HL-60/S4 (cell line): ENCODE measurements at regions not wholly inside any gene's neighbourhood (a gene's known extent, or its start where the extent isn't known, plus 50 kb on each side); places are given as distances from the start of the nearest gene placed in this dataset.

ENCODE experiments used
- in situ Hi-C: fragments of 300-500 bp; cut with MboI; formaldehyde crosslinking; loops from 2 replicates; pipeline ENCODE4 v1.14.3; 2022; ENCODE audit warnings: low sequenced_read_pairs

- in situ Hi-C loops: no loop called here
Measured at GRCh38 chr18:38948436-38948835, 1382.8 kb upstream of the CELF4 start.

DNA sequence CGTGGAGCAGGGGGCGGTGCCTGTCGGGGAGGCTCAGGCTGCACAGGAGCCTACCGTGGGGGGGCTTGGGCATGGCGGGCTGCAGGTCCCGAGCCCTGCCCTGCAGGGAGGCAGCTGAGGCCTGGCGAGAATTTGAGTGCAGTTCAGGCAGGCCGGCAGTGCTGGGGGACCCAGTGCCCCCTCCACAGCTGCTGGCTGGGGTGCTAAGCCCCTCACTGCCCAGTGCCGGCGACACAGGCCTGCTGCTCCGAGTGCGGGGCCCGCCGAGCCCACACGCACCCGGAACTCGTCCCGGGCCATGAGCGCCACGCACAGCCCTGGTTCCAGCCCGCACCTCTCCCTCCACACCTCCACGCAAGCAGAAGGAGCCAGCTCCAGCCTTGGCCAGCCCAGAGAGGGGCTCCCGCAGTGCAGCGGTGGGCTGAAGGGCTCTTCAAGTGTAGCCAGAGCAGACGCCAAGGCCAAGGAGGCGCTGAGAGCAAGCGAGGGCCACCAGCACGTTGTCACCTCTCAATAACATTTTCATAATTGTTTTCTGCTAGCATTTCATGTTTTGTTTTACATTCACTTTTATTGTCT is 1378.9 kb upstream of the CELF4 start:
- in situ Hi-C loops: no loop called here

GRCh38 chr18:38941711-38942561 is 1376.3 kb upstream of the CELF4 start:
- in situ Hi-C loops: no loop called here

GRCh38 chr18:38940863-38941531 is 1375.4 kb upstream of the CELF4 start:
- in situ Hi-C loops: no loop called here

DNA sequence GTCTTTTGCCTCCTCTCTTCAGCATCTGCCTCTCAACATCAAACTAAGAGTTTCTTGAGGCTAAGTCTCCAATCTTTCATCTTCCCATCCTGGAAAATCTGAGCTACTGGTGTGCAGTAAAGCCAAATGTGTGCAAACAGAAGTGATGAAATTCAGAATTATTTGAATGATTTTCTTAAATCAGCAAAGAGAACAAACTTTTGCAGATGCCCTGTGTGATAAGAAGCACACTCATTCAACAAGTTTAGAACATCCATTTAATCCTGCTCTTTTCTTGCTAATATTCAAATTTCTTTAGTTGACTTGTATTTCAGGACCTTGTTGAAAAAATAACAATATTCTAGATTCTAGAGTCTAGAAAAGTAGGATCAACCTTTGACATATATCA is 1374.9 kb upstream of the CELF4 start:
- in situ Hi-C loops: no loop called here

- in situ Hi-C loops: no loop called here
Measured at GRCh38 chr18:38933910-38934510, 1368.4 kb upstream of the CELF4 start.

DNA sequence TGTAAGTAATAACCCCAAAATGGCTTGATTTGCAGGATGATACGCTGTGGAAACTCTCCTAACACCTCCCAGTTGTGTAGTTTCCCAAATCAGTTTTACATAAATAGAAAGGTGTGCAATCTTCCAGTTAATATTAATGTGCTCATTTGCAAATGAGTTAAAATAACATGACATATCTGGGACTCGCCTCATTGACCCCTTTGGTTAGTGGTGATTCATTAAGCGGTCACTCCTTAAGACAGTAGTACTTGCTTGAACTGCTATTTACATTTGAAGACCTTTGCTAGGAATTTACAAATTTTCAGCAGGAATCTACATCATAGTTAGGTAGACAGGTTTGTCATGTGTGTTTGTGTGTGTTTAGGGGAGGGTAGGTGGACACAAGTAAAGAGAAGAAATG is 1367.7 kb upstream of the CELF4 start:
- in situ Hi-C loops: no loop called here

DNA sequence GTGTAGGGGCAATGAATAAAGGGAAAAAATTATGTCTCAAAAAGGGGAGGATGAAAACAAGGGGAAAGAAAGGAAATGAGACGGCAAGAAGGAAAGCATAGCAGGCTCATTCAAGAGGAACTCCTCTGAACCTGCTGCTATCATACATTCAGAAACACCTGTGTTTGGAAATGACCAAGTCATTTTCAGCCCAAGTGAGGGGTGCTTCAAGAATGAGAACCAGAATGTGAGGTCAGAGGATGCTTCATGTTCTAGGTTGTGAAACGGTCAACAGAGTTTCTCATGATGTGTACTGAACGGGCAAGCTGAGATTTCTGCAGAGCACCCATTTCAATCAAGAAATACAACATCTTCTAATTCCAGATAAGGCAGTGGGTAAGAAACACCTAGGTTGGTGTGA is 1367.2 kb upstream of the CELF4 start:
- in situ Hi-C loops: no loop called here

- in situ Hi-C loops: no loop called here
Measured at GRCh38 chr18:38931754-38932050, 1366.1 kb upstream of the CELF4 start.

- in situ Hi-C loops: no loop called here
Measured at GRCh38 chr18:38930881-38931753, 1365.5 kb upstream of the CELF4 start.

DNA sequence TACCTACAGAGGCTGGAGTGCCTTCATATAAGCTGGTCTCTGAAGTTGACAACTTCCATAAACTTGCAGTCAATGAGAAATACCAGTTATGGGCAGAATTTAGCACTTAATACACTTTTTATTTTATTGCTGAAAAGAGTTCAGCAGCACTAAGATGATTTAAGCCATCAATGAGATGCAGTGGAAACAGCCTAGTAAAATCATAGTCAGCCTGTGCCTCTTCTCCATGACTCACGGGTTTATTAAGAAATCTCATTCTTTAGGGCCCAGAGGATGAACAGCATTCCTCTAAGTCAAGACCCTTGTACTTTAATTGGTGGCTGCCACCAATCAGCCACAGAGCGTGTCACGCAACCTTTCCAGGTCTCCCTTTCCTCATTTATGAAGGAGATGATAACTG is 1357.9 kb upstream of the CELF4 start:
- in situ Hi-C loops: no loop called here

GRCh38 chr18:38923126-38923525 is 1357.5 kb upstream of the CELF4 start:
- in situ Hi-C loops: no loop called here

DNA sequence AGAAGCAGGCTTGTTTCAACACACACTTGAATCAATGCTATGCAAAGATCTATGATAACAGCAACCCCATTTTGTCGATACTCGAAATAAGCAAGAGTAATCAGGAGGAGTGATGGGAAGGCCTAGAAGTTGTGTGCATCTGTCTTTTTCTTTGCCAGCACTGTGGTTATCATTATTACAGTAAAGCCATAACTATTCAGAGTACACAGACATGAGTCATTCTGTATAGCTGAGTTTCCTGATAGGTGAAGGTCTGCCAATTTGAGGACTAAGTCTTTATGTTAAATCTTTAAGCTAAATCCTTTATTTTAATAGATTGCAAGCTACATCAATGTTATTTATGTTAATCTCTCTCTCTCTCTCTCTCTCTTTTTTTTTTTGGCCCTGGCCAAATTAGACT is 1344.4 kb upstream of the CELF4 start:
- in situ Hi-C loops: no loop called here

GRCh38 chr18:38902796-38903195 is 1337.2 kb upstream of the CELF4 start:
- in situ Hi-C loops: no loop called here

DNA sequence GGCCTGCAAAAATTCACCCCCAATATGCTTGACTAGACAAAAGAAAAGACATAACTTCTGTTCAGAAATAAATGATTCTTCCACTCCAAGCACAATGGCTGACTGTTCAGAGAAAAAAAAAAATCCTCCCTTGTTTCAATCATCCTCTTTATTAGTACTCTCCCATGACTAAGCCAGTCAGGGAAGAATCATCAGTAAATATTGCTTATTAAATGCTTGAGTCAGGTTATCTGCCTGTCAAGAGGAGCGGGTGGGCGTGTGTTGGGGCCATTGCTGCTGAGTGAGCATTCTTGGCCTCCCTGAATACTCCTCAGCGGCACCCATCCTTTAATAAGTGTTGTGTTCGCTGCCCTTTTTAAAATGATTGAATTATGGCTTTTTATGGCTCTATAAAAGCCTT is 1334.8 kb upstream of the CELF4 start:
- in situ Hi-C loops: no loop called here

DNA sequence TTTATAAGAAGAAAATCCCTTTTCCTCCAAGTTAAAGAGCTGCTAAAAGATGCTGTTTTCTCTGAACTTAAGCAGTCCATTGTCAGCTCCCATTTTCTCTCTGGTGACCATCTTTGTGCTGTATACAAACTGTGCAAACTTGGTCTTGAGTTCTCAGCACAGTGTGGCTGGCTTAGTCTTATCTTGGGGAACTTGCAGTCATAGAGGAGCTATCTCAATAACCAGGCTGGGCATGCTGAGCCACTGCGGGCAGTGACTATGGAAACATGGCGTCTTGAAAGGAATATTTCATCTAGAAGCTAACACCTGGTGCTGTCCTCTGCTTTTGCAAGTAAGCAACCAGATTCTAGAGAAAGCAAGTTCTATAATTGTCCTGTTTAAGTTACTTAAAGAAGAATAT is 1334.4 kb upstream of the CELF4 start:
- in situ Hi-C loops: no loop called here

DNA sequence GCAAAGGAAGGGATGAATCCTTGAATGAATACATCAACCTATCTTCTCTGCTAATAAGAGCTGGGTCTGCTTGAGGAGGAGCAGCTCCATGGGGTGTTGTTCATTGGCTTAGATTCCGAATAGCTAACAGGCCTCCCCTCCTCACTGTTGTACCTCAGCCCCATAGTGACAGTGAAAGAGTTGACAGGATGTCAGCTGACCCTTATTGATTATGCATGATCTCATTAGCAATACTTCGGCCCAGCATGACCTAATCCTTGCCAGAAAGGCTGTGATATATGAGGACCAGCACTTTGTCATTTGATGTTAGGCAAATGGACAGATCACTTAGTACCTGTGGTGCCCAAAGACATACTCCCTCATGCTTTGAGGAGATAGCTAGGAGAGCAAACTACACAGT is 1333.7 kb upstream of the CELF4 start:
- in situ Hi-C loops: no loop called here

DNA sequence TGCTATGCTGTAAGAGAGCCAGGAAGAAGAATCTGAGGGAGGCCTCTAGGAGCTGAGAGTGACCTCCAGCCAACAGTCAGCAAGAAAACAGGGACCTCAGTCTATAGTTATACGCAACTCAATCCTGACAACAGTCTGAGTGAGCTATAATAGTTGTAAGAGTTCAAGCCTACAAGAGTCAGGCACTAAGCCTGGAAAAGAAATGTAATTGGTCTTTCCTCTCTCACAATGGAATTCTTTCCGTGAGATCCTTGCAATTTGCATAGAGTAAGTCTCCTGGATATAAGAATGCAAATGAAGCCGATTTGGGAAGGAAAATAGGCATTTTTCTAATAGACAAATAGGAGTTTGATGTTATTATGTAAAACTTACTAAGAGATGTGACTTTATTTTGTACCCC is 1332.6 kb upstream of the CELF4 start:
- in situ Hi-C loops: no loop called here

GRCh38 chr18:38895560-38895959 is 1330.0 kb upstream of the CELF4 start:
- in situ Hi-C loops: no loop called here

DNA sequence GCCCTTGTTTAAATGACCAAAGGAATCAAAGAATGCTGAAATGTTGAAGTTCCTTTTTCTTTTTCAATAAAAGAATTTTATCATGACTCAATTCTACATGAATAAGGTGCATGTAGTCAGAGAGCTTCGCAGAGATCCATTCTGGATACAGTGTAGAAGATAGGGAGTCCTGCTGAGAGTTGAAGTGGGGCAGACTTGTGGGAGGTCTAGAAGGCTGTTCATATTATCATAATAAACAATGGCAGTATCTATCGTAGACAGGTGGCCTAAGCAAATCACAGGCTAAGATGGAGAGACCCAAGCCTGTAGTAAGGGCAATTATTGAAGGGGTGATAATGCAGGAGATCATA is 1322.0 kb upstream of the CELF4 start:
- in situ Hi-C loops: no loop called here
